ENCODE measurements at regions not wholly inside any gene's neighbourhood (a gene's known extent, or its start where the extent isn't known, plus 50 kb on each side); places are given as distances from the start of the nearest gene placed in this dataset.

- H3K4me3 ChIP-seq (ENCODE audit: low read depth, low read length) = no peak overlapping the region
- no peak for TF ChIP-seq CTCF (IDR thresholded peaks at IDR 0.05; ENCODE audit: borderline replicate concordance, insufficient read depth, low read depth, low read length)
These were observed 354.7 kb downstream of the HGF start for GRCh38 chr7:81415181-81415580.

- TF ChIP-seq CTCF (IDR thresholded peaks at IDR 0.05; ENCODE audit: borderline replicate concordance, insufficient read depth, low read depth, low read length) = no peak
- H3K4me3 ChIP-seq (ENCODE audit: low read depth, low read length) = no peak overlapping the region
These were observed 355.4 kb downstream of the HGF start for GRCh38 chr7:81414411-81414810.

GRCh38 chr7:81410471-81411117, 359.3 kb downstream of the HGF start:
- H3K4me3 ChIP-seq (ENCODE audit: low read depth, low read length) = no peak overlapping the region
- TF ChIP-seq CTCF (IDR thresholded peaks at IDR 0.05; ENCODE audit: borderline replicate concordance, insufficient read depth, low read depth, low read length) = no peak

- H3K4me3 ChIP-seq (ENCODE audit: low read depth, low read length) = no peak overlapping the region
- TF ChIP-seq CTCF (IDR thresholded peaks at IDR 0.05; ENCODE audit: borderline replicate concordance, insufficient read depth, low read depth, low read length) = no peak
These were observed 361.1 kb downstream of the HGF start for GRCh38 chr7:81408728-81409127.

GRCh38 chr7:81407094-81407493, 362.8 kb downstream of the HGF start:
- no peak for TF ChIP-seq CTCF (IDR thresholded peaks at IDR 0.05; ENCODE audit: borderline replicate concordance, insufficient read depth, low read depth, low read length)
- no peak overlapping the region for H3K4me3 ChIP-seq (ENCODE audit: low read depth, low read length)

GRCh38 chr7:81404669-81405068, 365.2 kb downstream of the HGF start:
- no peak for TF ChIP-seq CTCF (IDR thresholded peaks at IDR 0.05; ENCODE audit: borderline replicate concordance, insufficient read depth, low read depth, low read length)
- H3K4me3 ChIP-seq (ENCODE audit: low read depth, low read length) = no peak overlapping the region

- no peak for TF ChIP-seq CTCF (IDR thresholded peaks at IDR 0.05; ENCODE audit: borderline replicate concordance, insufficient read depth, low read depth, low read length)
- no peak overlapping the region for H3K4me3 ChIP-seq (ENCODE audit: low read depth, low read length)
These were observed 367.6 kb downstream of the HGF start for GRCh38 chr7:81402227-81402626.

Data from GM12875 (cell line).